ENCODE measurements at regions not wholly inside any gene's neighbourhood (a gene's known extent, or its start where the extent isn't known, plus 50 kb on each side); places are given as distances from the start of the nearest gene placed in this dataset.

DNA sequence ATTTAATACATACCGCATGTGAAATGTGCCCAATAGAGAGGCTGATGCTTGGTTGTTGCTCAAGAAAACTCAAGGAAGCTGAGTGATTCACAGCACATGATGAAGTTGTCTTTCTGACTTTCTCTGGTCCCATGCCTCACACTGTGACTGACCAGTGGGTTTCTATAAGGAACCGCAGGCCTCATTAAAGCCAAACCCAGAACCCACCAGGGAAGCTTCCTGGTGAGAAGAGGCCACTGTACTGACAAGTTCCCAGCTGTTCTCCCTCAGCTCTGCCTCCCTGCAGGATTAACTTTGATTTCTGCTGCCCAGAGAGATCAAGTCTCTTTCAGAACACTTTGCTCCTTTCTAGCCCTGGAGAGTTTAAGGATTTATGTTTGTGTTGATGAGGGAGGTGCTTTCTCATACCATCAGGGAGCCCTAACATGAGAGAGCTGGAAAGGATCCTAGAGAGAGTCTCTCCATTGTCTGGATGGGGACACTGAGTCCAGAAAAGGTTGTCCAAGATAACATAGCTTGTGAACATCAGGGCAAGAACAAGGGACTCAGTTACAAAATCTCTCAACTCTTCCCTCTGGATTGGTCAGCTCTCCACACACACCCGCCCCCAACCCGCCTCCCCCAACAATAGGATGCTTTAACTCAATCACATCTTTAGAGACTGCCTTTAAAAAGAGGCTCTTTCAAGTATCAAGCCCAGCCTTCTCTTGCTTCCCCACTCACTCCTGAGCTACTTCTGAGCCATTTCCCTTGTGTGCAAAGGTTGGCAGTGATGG lies 303.2 kb upstream of the TLE3 start:
- DNase-seq (ENCODE audit: low read depth), result no peak
- TF ChIP-seq, protein P1, sequence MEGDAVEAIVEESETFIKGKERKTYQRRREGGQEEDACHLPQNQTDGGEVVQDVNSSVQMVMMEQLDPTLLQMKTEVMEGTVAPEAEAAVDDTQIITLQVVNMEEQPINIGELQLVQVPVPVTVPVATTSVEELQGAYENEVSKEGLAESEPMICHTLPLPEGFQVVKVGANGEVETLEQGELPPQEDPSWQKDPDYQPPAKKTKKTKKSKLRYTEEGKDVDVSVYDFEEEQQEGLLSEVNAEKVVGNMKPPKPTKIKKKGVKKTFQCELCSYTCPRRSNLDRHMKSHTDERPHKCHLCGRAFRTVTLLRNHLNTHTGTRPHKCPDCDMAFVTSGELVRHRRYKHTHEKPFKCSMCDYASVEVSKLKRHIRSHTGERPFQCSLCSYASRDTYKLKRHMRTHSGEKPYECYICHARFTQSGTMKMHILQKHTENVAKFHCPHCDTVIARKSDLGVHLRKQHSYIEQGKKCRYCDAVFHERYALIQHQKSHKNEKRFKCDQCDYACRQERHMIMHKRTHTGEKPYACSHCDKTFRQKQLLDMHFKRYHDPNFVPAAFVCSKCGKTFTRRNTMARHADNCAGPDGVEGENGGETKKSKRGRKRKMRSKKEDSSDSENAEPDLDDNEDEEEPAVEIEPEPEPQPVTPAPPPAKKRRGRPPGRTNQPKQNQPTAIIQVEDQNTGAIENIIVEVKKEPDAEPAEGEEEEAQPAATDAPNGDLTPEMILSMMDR (IDR thresholded peaks at IDR 0.05; ENCODE audit: insufficient read depth, low read length, poor library complexity, severe bottlenecking), result no peak
- Histone ChIP-seq H3K4me3 (ENCODE audit: low read depth, low read length) (no peak overlapping the region), H3K27me3 (ENCODE audit: control insufficient read depth, insufficient read depth, low read length) (peaks cover 31% of the 10 kb centered on the region), H3K36me3 (ENCODE audit: control insufficient read depth, insufficient read depth, low read length) (no peaks in the 10 kb centered on the region)

DNA sequence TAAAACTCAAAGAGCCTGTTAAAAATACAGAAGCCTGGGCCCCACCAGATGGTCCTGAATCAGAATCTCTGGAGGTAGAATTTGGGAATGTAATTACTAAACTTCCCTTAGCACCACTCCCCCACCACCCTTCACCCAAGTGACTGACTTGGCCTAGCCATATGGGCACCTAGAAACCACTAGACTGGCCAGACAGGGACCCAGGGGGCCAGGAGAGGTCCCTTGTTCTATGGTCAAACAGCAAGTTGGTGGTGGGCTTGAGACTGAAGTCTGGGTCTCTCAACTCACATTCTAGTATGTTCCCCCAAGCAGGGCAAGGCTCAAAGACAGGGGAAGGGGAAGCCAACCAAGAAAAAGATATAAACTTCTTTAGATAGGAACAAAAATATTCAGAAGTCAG lies 301.5 kb upstream of the TLE3 start:
- Histone ChIP-seq H3K4me3 (ENCODE audit: low read depth, low read length) (no peak overlapping the region), H3K36me3 (ENCODE audit: control insufficient read depth, insufficient read depth, low read length) (no peaks in the 10 kb centered on the region), H3K27me3 (ENCODE audit: control insufficient read depth, insufficient read depth, low read length) (peaks cover 41% of the 10 kb centered on the region)
- DNase-seq (ENCODE audit: low read depth), result no peak
- TF ChIP-seq, protein P1 (IDR thresholded peaks at IDR 0.05; ENCODE audit: insufficient read depth, low read length, poor library complexity, severe bottlenecking), result no peak

DNA sequence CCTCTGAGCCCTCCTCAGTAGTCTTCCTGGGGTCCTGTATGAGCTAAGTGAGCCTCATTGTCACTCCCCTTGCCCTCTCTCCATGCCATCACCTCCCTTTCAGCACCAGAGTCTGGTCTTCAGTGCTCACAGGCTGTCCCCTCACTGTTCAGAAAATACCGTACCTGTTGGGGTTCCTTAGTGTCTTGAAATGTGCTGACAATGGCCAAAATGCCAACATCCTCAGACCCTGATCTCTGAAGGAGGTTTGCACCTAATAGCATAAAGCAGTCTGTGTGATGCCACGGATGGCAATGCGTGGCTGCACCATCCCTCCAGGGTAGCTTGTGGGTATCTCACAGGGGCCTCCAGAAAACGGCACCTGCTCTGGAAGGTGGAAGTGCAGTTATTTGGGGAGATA lies 301.0 kb upstream of the TLE3 start:
- no peak for DNase-seq (ENCODE audit: low read depth)
- TF ChIP-seq, protein P1 (IDR thresholded peaks at IDR 0.05; ENCODE audit: insufficient read depth, low read length, poor library complexity, severe bottlenecking), result no peak
- H3K27me3 ChIP-seq (ENCODE audit: control insufficient read depth, insufficient read depth, low read length), result peaks cover 46% of the 10 kb centered on the region
- no peak overlapping the region for H3K4me3 ChIP-seq (ENCODE audit: low read depth, low read length)
- no peaks in the 10 kb centered on the region for H3K36me3 ChIP-seq (ENCODE audit: control insufficient read depth, insufficient read depth, low read length)

DNA sequence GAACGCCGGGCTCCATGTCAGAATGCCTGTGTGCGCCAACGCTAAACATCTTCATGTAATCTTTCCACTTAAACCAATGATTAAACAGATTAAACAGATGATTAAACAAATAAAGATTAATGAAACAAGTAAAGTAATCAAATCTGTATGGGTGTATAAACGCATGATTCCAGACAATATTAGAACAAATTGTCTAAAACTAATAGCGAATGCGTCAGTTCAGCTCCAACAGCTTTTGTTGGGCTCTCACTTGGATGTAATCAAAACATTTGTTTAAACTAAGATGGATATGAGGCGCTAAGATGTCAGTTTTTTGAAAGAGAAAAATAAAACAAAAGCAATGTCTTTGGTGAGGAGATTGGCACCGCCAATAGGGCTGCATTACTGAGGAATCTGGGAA lies 299.1 kb upstream of the TLE3 start:
- Histone ChIP-seq H3K4me3 (ENCODE audit: low read depth, low read length) (no peak overlapping the region), H3K36me3 (ENCODE audit: control insufficient read depth, insufficient read depth, low read length) (no peaks in the 10 kb centered on the region), H3K27me3 (ENCODE audit: control insufficient read depth, insufficient read depth, low read length) (peaks cover 35% of the 10 kb centered on the region)
- TF ChIP-seq, protein P1 (IDR thresholded peaks at IDR 0.05; ENCODE audit: insufficient read depth, low read length, poor library complexity, severe bottlenecking), result no peak
- DNase-seq (ENCODE audit: low read depth), result no peak

DNA sequence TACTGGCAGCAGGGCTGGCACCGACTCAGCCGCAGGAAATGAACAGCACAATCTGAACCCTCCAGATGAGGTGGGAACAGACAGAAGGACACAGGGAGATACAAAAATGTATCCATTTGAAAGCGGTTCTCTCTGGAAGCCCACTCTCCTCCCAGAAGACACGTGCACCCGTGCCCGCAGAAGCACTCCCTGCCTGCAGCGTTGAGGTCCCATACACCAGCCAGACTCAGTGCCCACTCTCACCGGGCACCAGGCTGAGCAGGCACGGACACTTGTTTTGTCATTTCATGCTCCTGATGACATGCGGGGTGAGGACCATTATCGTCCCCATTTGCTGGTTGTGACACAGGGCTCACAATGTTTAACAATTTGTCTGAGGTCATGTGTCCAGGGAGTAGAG lies 297.4 kb upstream of the TLE3 start:
- DNase-seq (ENCODE audit: low read depth), result no peak
- Histone ChIP-seq H3K27me3 (ENCODE audit: control insufficient read depth, insufficient read depth, low read length) (peaks cover 27% of the 10 kb centered on the region), H3K36me3 (ENCODE audit: control insufficient read depth, insufficient read depth, low read length) (no peaks in the 10 kb centered on the region), H3K4me3 (ENCODE audit: low read depth, low read length) (no peak overlapping the region)
- TF ChIP-seq, protein P1 (IDR thresholded peaks at IDR 0.05; ENCODE audit: insufficient read depth, low read length, poor library complexity, severe bottlenecking), result no peak

DNA sequence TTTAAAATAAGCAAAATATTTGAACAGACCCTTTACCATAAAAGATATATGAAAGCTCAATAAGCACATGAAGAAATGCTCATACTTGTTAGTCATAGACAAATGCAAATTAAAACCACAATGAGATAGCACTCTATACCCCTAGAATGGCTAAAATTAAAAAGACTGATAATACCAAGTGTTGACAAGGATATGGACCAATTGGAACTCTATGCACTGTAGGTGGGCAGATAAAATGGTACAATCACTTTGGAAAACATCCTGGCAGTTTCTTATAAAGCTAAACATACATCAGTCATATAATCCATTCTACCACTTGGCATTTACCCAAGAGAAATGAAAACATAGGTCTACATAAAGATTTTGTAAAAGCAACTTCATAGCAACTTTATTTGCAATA lies 293.0 kb upstream of the TLE3 start:
- TF ChIP-seq, protein P1 (IDR thresholded peaks at IDR 0.05; ENCODE audit: insufficient read depth, low read length, poor library complexity, severe bottlenecking), result no peak
- no peak for DNase-seq (ENCODE audit: low read depth)
- Histone ChIP-seq H3K4me3 (ENCODE audit: low read depth, low read length) (no peak overlapping the region), H3K36me3 (ENCODE audit: control insufficient read depth, insufficient read depth, low read length) (no peaks in the 10 kb centered on the region), H3K27me3 (ENCODE audit: control insufficient read depth, insufficient read depth, low read length) (peaks cover 16% of the 10 kb centered on the region)
